ENCODE measurements at regions not wholly inside any gene's neighbourhood (a gene's known extent, or its start where the extent isn't known, plus 50 kb on each side); places are given as distances from the start of the nearest gene placed in this dataset.

DNA sequence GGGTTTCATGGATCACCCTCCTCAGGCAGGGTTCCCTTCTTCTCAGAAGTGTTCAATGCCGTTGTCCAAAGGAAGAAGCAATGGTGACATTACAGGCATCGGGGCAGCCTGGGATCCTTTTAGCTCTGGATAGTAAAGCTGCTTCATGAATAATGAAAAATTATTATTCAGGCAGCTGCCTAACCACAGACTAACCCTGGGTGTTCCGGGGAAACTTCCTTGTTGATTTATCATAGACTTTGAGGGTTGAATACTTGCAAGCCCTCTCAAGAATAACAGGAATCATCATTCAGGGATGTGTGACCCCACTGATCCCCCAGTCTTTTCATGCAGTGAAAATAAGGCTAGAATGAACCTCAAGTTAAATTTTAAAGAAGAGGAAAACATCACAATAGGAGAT, 419.4 kb downstream of the MEIS1 start:
- Histone ChIP-seq H3K27ac (ENCODE audit: low read length) (no peak overlapping the region), H3K9me3 (ENCODE audit: control insufficient read depth, insufficient read depth, low read length) (no peaks in the 10 kb centered on the region), H3K4me1 (ENCODE audit: control insufficient read depth, insufficient read depth, low read length) (no peaks in the 10 kb centered on the region), H3K4me3 (ENCODE audit: low read length) (no peak overlapping the region), H3K36me3 (ENCODE audit: control insufficient read depth, insufficient read depth, low read length) (no peaks in the 10 kb centered on the region), H3K27me3 (ENCODE audit: control insufficient read depth, insufficient read depth, low read length) (no peaks in the 10 kb centered on the region)
- WGBS (ENCODE audit: insufficient coverage, insufficient read length) = no CpG with 5 or more reads among the region's 3 CpGs
- no peak for DNase-seq (ENCODE audit: low read depth, low spot score)

DNA sequence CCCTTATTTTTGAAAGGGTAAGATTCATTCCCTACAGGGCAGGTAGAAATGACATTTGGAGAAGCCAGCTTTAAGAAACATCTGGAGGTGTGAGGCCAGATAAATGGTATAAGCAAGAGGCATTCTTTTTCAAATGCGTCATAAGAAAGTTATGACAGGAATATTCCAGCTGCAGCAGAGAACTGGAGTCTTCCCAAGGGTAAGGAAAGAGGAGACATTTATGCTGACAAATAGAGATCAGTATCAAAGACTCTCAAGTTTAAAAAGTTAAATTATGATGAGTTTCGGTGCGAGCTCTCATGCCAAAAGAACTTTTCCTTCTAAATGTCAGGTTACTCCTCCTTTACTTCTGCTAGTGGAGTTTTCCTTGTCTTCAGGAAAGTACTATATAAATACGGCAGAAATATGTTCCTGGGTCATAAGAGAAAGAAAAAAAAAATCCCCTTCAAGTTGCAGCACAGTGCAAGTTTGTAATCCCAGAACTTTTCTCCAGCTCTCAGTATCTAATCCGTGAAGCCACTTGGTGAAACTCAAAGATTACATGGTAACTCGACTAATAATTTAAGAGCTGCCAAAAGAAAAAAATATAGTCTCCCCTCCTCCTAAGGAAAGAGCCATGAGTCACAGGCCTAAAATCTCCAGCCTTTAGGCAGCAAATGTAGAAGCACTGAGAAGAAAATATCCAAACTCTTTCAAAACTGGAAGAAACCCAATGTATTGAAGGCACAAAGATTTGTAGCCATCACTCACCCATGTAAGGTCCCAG, 428.1 kb downstream of the MEIS1 start:
- no peaks in the 10 kb centered on the region for H3K36me3 ChIP-seq (ENCODE audit: control insufficient read depth, insufficient read depth, low read length)
- H3K4me3 ChIP-seq (ENCODE audit: low read length) = no peak overlapping the region

DNA sequence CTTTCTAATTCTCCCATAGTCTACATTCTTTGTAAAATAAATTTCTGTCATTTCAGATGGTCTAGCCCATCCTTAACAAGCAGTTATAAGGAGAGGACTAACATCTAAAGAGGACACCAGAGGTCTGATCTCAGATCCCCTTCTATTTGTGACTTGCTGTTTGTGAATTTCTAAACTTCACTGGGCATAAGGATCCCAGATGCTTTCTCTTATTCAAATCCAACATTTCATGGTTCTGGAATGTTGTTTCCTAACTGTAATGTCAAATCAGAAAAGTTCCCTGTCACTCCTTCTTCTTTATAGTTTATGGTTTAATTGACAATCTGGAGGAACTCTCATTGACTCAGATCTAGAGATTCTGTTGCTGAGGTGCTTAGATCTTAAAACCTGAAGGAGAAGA, 430.2 kb downstream of the MEIS1 start:
- Histone ChIP-seq H3K4me3 (ENCODE audit: low read length) (no peak overlapping the region), H3K4me1 (ENCODE audit: control insufficient read depth, insufficient read depth, low read length) (no peaks in the 10 kb centered on the region; the same call in 1 of the 2 replicates), H3K36me3 (ENCODE audit: control insufficient read depth, insufficient read depth, low read length) (no peaks in the 10 kb centered on the region), H3K9me3 (ENCODE audit: control insufficient read depth, insufficient read depth, low read length) (no peaks in the 10 kb centered on the region), H3K27ac (ENCODE audit: low read length) (no peak overlapping the region), H3K27me3 (ENCODE audit: control insufficient read depth, insufficient read depth, low read length) (0 out of 2 replicates have a peak, but pooled peaks cover 3% of the 10 kb centered on the region)
- DNase-seq (ENCODE audit: low read depth, low spot score) = no peak

More for the DNA sequence above, 428.1 kb downstream of the MEIS1 start:
- no peak overlapping the region for H3K27ac ChIP-seq (ENCODE audit: low read length)
- WGBS (ENCODE audit: insufficient coverage, insufficient read length) = no CpG with 5 or more reads among the region's 6 CpGs
- H3K9me3 ChIP-seq (ENCODE audit: control insufficient read depth, insufficient read depth, low read length) = no peaks in the 10 kb centered on the region
- H3K4me1 ChIP-seq (ENCODE audit: control insufficient read depth, insufficient read depth, low read length) = no peaks in the 10 kb centered on the region; the same call in 1 of the 2 replicates
- no peak for DNase-seq (ENCODE audit: low read depth, low spot score)
- H3K27me3 ChIP-seq (ENCODE audit: control insufficient read depth, insufficient read depth, low read length) = 0 out of 2 replicates have a peak, but pooled peaks cover 3% of the 10 kb centered on the region

DNA sequence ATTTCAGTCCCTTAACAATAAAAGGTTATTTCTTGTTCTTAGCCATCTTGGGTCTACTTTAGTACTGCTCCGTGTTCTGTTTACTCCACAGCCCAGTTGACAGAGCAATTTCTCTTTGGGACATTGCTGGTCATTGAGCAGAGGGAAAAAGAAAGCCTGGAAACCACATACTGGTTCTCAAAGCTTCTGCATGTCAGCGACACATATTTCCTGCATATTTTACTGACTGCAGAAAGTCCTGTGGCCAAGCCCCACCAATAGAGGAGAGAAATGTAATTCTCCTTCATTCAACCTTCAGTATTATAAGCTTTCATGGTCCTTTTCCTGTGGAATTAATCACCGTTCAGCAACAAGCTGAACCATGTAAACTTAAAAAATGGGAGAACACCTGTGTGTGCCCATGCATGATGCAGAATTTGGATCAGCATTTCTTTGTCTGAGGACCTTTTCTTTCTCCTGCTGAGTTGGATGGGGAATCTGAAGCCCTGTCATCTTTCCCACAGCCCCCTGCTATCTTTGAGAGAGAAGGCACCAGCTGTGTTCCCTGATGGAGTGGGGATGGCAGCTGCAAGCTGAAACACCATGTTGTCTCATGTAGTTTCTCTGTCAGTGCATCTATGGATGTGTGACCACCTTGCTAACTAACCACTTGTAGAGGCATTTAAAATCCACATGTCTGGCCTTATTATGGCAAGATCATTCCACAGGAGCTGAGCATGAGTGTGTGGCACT, 431.6 kb downstream of the MEIS1 start:
- no peaks in the 10 kb centered on the region for H3K36me3 ChIP-seq (ENCODE audit: control insufficient read depth, insufficient read depth, low read length)
- no peak for DNase-seq (ENCODE audit: low read depth, low spot score)
- 0 out of 2 replicates have a peak, but pooled peaks cover 3% of the 10 kb centered on the region for H3K27me3 ChIP-seq (ENCODE audit: control insufficient read depth, insufficient read depth, low read length)
- no peak overlapping the region for H3K4me3 ChIP-seq (ENCODE audit: low read length)
- no peaks in the 10 kb centered on the region for H3K9me3 ChIP-seq (ENCODE audit: control insufficient read depth, insufficient read depth, low read length)
- WGBS (ENCODE audit: insufficient coverage, insufficient read length) = no CpG with 5 or more reads among the region's 3 CpGs
- H3K4me1 ChIP-seq (ENCODE audit: control insufficient read depth, insufficient read depth, low read length) = no peaks in the 10 kb centered on the region; the same call in 1 of the 2 replicates
- no peak overlapping the region for H3K27ac ChIP-seq (ENCODE audit: low read length)

DNA sequence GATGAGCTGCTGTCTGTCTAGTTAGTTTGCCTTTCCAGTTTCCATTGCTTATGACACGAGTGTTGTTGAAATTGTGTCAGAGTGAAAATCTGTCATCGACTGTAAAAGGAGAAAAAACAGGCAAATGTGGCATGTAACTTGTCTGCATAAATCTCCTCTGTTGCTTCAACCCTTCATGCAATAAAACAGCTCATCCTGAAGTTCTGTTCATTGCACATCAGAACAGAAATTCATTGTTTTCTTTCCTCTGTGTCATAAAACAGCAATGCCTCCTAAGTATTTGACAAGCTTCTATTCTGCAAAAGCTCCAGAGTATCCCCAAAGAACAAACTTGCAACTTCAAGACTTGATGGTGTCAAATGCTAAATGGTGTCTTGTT, 432.1 kb downstream of the MEIS1 start:
- Histone ChIP-seq H3K27ac (ENCODE audit: low read length) (no peak overlapping the region), H3K4me1 (ENCODE audit: control insufficient read depth, insufficient read depth, low read length) (no peaks in the 10 kb centered on the region; the same call in 1 of the 2 replicates), H3K9me3 (ENCODE audit: control insufficient read depth, insufficient read depth, low read length) (no peaks in the 10 kb centered on the region), H3K4me3 (ENCODE audit: low read length) (no peak overlapping the region), H3K36me3 (ENCODE audit: control insufficient read depth, insufficient read depth, low read length) (no peaks in the 10 kb centered on the region), H3K27me3 (ENCODE audit: control insufficient read depth, insufficient read depth, low read length) (0 out of 2 replicates have a peak, but pooled peaks cover 3% of the 10 kb centered on the region)
- no CpG with 5 or more reads among the region's 2 CpGs for WGBS (ENCODE audit: insufficient coverage, insufficient read length)
- no peak for DNase-seq (ENCODE audit: low read depth, low spot score)

DNA sequence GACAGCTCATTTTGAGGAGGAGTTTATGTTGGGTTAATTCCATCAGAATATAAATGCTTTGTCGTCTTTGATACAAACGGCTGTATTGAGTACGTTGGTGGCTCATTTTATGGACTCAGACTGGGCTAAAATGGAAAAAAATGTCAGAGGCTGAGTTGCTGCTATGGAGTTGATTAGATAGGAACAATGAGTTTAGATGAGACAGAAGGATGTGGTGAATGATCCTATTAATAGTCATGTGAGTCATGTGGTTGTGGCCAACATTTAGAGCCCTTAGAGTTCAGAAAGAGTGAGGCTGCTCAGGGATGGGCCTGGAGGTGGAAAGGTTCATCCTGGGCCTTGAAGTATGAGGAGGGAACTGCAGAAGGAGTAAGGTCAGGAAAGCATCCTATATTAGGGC, 434.2 kb downstream of the MEIS1 start:
- 0 out of 2 replicates have a peak, but pooled peaks cover 3% of the 10 kb centered on the region for H3K27me3 ChIP-seq (ENCODE audit: control insufficient read depth, insufficient read depth, low read length)
- WGBS (ENCODE audit: insufficient coverage, insufficient read length) = no CpG with 5 or more reads among the region's 3 CpGs
- H3K4me3 ChIP-seq (ENCODE audit: low read length) = no peak overlapping the region
- no peaks in the 10 kb centered on the region for H3K9me3 ChIP-seq (ENCODE audit: control insufficient read depth, insufficient read depth, low read length)
- H3K4me1 ChIP-seq (ENCODE audit: control insufficient read depth, insufficient read depth, low read length) = no peaks in the 10 kb centered on the region; the same call in 1 of the 2 replicates
- DNase-seq (ENCODE audit: low read depth, low spot score) = no peak
- H3K27ac ChIP-seq (ENCODE audit: low read length) = no peak overlapping the region
- H3K36me3 ChIP-seq (ENCODE audit: control insufficient read depth, insufficient read depth, low read length) = no peaks in the 10 kb centered on the region

DNA sequence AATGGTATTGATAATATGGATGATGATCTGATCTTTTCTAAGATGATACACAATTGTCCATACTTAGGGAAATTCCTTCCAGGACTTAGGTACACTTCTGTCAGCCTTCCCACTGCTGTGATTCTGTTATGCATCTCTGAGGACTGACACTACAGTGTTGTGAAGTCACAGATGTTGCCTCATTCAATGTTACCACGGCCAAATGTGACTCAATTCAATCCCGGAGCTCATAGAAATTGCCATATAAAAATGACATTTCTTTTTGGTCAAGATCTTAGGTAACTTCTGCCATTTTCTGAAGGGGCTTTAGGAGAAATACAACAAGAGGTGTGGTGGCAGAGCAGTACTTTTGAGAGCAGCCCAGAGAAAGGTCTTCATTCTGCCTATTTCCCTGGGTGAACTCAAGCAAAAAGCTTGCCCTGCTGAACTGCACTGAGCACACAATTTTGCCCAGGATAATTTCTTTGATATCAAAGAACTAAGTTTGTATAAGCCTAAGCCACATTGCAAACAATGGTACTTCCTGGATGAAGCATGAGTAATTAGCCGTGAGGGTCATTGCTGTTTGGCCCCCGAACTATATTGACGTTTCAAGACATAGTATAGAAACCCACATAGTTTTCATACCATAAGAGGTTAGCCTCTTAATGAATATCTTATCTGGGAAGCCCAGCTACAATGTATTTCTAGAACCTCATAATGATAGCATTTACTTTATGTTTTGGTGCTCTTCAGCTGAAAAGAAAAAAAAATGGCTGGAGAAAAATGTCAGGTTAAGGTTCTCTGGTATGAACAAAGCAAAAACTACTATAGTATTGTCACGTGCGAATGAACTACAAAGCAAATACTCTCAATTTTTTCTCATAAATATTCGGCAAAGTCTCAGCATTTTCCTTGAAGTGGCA, 437.4 kb downstream of the MEIS1 start:
- H3K27me3 ChIP-seq (ENCODE audit: control insufficient read depth, insufficient read depth, low read length) = no peaks in the 10 kb centered on the region
- DNase-seq (ENCODE audit: low read depth, low spot score) = no peak
- no peak overlapping the region for H3K27ac ChIP-seq (ENCODE audit: low read length)
- no peaks in the 10 kb centered on the region for H3K9me3 ChIP-seq (ENCODE audit: control insufficient read depth, insufficient read depth, low read length)
- no CpG with 5 or more reads among the region's 8 CpGs for WGBS (ENCODE audit: insufficient coverage, insufficient read length)
- no peaks in the 10 kb centered on the region for H3K4me1 ChIP-seq (ENCODE audit: control insufficient read depth, insufficient read depth, low read length)
- no peak overlapping the region for H3K4me3 ChIP-seq (ENCODE audit: low read length)
- H3K36me3 ChIP-seq (ENCODE audit: control insufficient read depth, insufficient read depth, low read length) = no peaks in the 10 kb centered on the region

DNA sequence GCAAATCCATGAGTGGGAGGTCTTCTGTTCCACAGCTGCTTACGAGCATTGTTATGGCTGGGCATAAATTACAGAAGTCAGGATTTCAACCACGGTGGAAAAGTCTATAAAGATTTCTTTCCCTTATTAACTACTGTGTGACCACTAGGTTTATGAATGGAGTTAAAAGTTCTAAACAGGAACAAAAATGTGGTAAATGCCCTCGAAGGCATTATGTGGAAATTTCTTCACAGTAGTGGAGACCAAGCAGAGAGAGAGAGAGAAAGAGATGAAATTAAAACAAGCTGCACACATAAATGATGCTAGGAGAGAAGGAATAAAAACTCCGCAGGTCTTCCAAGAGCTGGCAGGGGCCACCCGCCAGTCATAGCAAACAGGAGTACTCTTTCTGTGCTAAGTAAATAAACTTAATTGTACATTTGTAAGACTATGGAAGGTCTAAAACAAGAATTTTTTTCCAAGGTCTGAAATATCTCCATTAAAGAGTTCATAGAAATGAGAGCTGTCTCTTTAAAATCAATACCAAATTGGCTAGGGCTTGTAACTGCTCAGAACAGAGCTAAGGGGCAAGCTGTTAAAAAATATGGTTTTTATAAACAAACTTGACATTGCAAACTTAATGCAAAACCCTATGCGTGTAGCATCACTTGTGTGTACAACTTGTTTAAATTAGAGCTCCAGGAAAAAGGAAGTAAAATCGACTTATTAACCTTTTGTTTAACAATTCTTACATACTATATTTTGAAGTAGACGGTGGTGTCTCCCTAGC, 438.2 kb downstream of the MEIS1 start:
- no CpG with 5 or more reads among the region's 8 CpGs for WGBS (ENCODE audit: insufficient coverage, insufficient read length)
- DNase-seq (ENCODE audit: low read depth, low spot score) = no peak

DNA sequence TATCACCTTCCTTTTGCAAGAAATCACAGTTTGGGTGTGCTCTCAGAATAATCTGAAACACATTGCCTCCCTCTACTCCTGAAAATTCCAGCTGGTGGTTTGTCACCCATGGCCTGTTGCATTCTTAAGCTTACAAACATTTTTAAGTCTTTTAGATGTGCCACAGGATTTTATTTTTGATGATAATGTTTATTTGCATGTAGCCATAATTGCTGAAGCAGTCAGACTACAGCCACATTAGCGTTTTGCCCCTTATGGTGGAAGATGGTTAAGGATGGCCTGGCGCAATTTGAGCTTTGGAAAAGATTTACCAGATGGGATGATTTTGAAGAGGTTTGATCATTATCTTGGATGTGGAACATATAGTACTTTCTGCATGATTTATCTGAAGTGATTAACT, 439.5 kb downstream of the MEIS1 start:
- Histone ChIP-seq H3K4me3 (ENCODE audit: low read length) (no peak overlapping the region), H3K36me3 (ENCODE audit: control insufficient read depth, insufficient read depth, low read length) (no peaks in the 10 kb centered on the region), H3K27ac (ENCODE audit: low read length) (no peak overlapping the region), H3K27me3 (ENCODE audit: control insufficient read depth, insufficient read depth, low read length) (no peaks in the 10 kb centered on the region), H3K9me3 (ENCODE audit: control insufficient read depth, insufficient read depth, low read length) (no peaks in the 10 kb centered on the region), H3K4me1 (ENCODE audit: control insufficient read depth, insufficient read depth, low read length) (no peaks in the 10 kb centered on the region)
- DNase-seq (ENCODE audit: low read depth, low spot score) = no peak
- no CpG with 5 or more reads among the region's 2 CpGs for WGBS (ENCODE audit: insufficient coverage, insufficient read length)

More for the DNA sequence above, 438.2 kb downstream of the MEIS1 start:
- H3K4me3 ChIP-seq (ENCODE audit: low read length) = no peak overlapping the region
- H3K27me3 ChIP-seq (ENCODE audit: control insufficient read depth, insufficient read depth, low read length) = no peaks in the 10 kb centered on the region
- H3K36me3 ChIP-seq (ENCODE audit: control insufficient read depth, insufficient read depth, low read length) = no peaks in the 10 kb centered on the region
- no peaks in the 10 kb centered on the region for H3K4me1 ChIP-seq (ENCODE audit: control insufficient read depth, insufficient read depth, low read length)
- H3K9me3 ChIP-seq (ENCODE audit: control insufficient read depth, insufficient read depth, low read length) = no peaks in the 10 kb centered on the region
- no peak overlapping the region for H3K27ac ChIP-seq (ENCODE audit: low read length)

All from iPS DF 6.9 (cell line).